ENCODE measurements at regions not wholly inside any gene's neighbourhood (a gene's known extent, or its start where the extent isn't known, plus 50 kb on each side); places are given as distances from the start of the nearest gene placed in this dataset.

- no peak for DNase-seq
Observed at GRCh38 chr6:167759206-167759605, 67.5 kb upstream of the AFDN start.

GRCh38 chr6:167759912-167760311 is 66.8 kb upstream of the AFDN start:
- DNase-seq: no peak

- DNase-seq: no peak
Observed at GRCh38 chr6:167760979-167761793, 65.5 kb upstream of the AFDN start.

GRCh38 chr6:167761794-167762258 is 64.9 kb upstream of the AFDN start:
- DNase-seq: no peak

- no peak for DNase-seq
Observed at GRCh38 chr6:167762259-167762962, 64.3 kb upstream of the AFDN start.

- no peak for DNase-seq
Observed at GRCh38 chr6:167763056-167763944, 63.4 kb upstream of the AFDN start.

GRCh38 chr6:167764215-167764614 is 62.5 kb upstream of the AFDN start:
- DNase-seq: no peak

GRCh38 chr6:167764713-167765479 is 61.8 kb upstream of the AFDN start:
- DNase-seq: no peak

- no peak for DNase-seq
Observed at GRCh38 chr6:167766986-167767714, 59.6 kb upstream of the AFDN start.

GRCh38 chr6:167767715-167768107 is 59.0 kb upstream of the AFDN start:
- no peak for DNase-seq

GRCh38 chr6:167768471-167769215 is 58.1 kb upstream of the AFDN start:
- no peak for DNase-seq

GRCh38 chr6:167769408-167770190 is 57.1 kb upstream of the AFDN start:
- no peak for DNase-seq

GRCh38 chr6:167770291-167770955 is 56.3 kb upstream of the AFDN start:
- DNase-seq: no peak

GRCh38 chr6:167774881-167775280 is 51.8 kb upstream of the AFDN start:
- DNase-seq: no peak

GRCh38 chr6:167776906-167777627 is 49.6 kb upstream of the AFDN start:
- no peak for DNase-seq

Data from CD4-positive, alpha-beta T cell treated with Interleukin-10 for 1 hour (primary cell).